IPS DF 6.9 (cell line): ENCODE measurements at regions not wholly inside any gene's neighbourhood (a gene's known extent, or its start where the extent isn't known, plus 50 kb on each side); places are given as distances from the start of the nearest gene placed in this dataset.

Source experiments
- DNase-seq: peaks from one replicate; pipeline ENCODE4 v3.0.0-alpha.2; 2013; ENCODE audit warnings: low read depth, low spot score
- H3K27ac ChIP-seq: one replicate; pipeline ENCODE4 v1.5.1; 2013; ENCODE audit warnings: low read length, control low read depth
- H3K27me3 ChIP-seq: 2 replicates; pipeline ENCODE4 v1.6.1; 2013; ENCODE audit warnings: mild to moderate bottlenecking, low read length; ENCODE audit not compliant: control insufficient read depth, insufficient read depth
- H3K36me3 ChIP-seq: 2 replicates; pipeline ENCODE4 v1.6.1; 2013; ENCODE audit warnings: low read length; ENCODE audit not compliant: control insufficient read depth, insufficient read depth
- H3K4me1 ChIP-seq: 2 replicates; pipeline ENCODE4 v1.6.1; 2013; ENCODE audit warnings: low read length; ENCODE audit not compliant: control insufficient read depth, insufficient read depth
- H3K4me3 ChIP-seq: 2 replicates; pipeline ENCODE4 v1.5.1; 2013; ENCODE audit warnings: mild to moderate bottlenecking, low read length
- H3K9me3 ChIP-seq: 2 replicates; pipeline ENCODE4 v1.6.1; 2013; ENCODE audit warnings: low read length, inconsistent platforms; ENCODE audit not compliant: control insufficient read depth, insufficient read depth
- WGBS: extraction: QIAGEN DNeasy Blood & Tissue Kit; methylation state at CpG from one replicate; pipeline ENCODE4 v1.1.7; 2013; ENCODE audit warnings: mixed read lengths, missing lambda C conversion rate; ENCODE audit not compliant: insufficient read length, insufficient coverage; 5-methylcytosine and 5-hydroxymethylcytosine counted together

- no peaks in the 10 kb centered on the region for H3K27me3 ChIP-seq
- no peaks in the 10 kb centered on the region for H3K36me3 ChIP-seq
- H3K9me3 ChIP-seq, result no peaks in the 10 kb centered on the region
- H3K4me3 ChIP-seq, result no peak overlapping the region
- WGBS, result no CpG with 5 or more reads among the region's 4 CpGs
- H3K27ac ChIP-seq, result no peak overlapping the region
- no peak for DNase-seq
- H3K4me1 ChIP-seq, result no peaks in the 10 kb centered on the region
Observed at GRCh38 chr15:69973880-69974279, 123.8 kb downstream of the TLE3 start.

- H3K9me3 ChIP-seq, result no peaks in the 10 kb centered on the region
- no peaks in the 10 kb centered on the region for H3K27me3 ChIP-seq
- H3K4me3 ChIP-seq, result no peak overlapping the region
- no peak overlapping the region for H3K27ac ChIP-seq
- no peaks in the 10 kb centered on the region for H3K4me1 ChIP-seq
- H3K36me3 ChIP-seq, result no peaks in the 10 kb centered on the region
- no peak for DNase-seq
- WGBS, result no CpG with 5 or more reads among the region's 5 CpGs
Observed at GRCh38 chr15:69974321-69974720, 123.4 kb downstream of the TLE3 start.

GRCh38 chr15:69976366-69976994 lies 121.2 kb downstream of the TLE3 start:
- Histone ChIP-seq H3K9me3 (no peaks in the 10 kb centered on the region), H3K36me3 (no peaks in the 10 kb centered on the region), H3K27ac (no peak overlapping the region), H3K27me3 (no peaks in the 10 kb centered on the region), H3K4me1 (no peaks in the 10 kb centered on the region; the same call in 1 of the 2 replicates), H3K4me3 (no peak overlapping the region)
- no CpG with 5 or more reads among the region's 7 CpGs for WGBS
- DNase-seq, result no peak

- no peaks in the 10 kb centered on the region; the same call in 1 of the 2 replicates for H3K4me1 ChIP-seq
- no peaks in the 10 kb centered on the region for H3K9me3 ChIP-seq
- no CpG with 5 or more reads among the region's 7 CpGs for WGBS
- no peak overlapping the region for H3K27ac ChIP-seq
- H3K36me3 ChIP-seq, result no peaks in the 10 kb centered on the region
- no peaks in the 10 kb centered on the region for H3K27me3 ChIP-seq
- no peak overlapping the region for H3K4me3 ChIP-seq
- no peak for DNase-seq
Observed at GRCh38 chr15:69978603-69979002, 119.1 kb downstream of the TLE3 start.

- DNase-seq, result no peak
- no peaks in the 10 kb centered on the region for H3K9me3 ChIP-seq
- WGBS, result no CpG with 5 or more reads among the region's 5 CpGs
- H3K4me3 ChIP-seq, result no peak overlapping the region
- no peaks in the 10 kb centered on the region; the same call in 1 of the 2 replicates for H3K4me1 ChIP-seq
- H3K27ac ChIP-seq, result no peak overlapping the region
- no peaks in the 10 kb centered on the region for H3K27me3 ChIP-seq
- no peaks in the 10 kb centered on the region for H3K36me3 ChIP-seq
Observed at GRCh38 chr15:69979262-69979661, 118.5 kb downstream of the TLE3 start.

GRCh38 chr15:69979783-69980182 lies 117.9 kb downstream of the TLE3 start:
- no peaks in the 10 kb centered on the region for H3K9me3 ChIP-seq
- no peaks in the 10 kb centered on the region for H3K27me3 ChIP-seq
- H3K4me3 ChIP-seq, result no peak overlapping the region
- no peak for DNase-seq
- WGBS, result no CpG with 5 or more reads among the region's 8 CpGs
- H3K27ac ChIP-seq, result no peak overlapping the region
- H3K4me1 ChIP-seq, result no peaks in the 10 kb centered on the region; the same call in 1 of the 2 replicates
- no peaks in the 10 kb centered on the region for H3K36me3 ChIP-seq

- Histone ChIP-seq H3K4me3 (no peak overlapping the region), H3K36me3 (no peaks in the 10 kb centered on the region), H3K27ac (no peak overlapping the region), H3K9me3 (no peaks in the 10 kb centered on the region), H3K4me1 (no peaks in the 10 kb centered on the region; the same call in 1 of the 2 replicates), H3K27me3 (no peaks in the 10 kb centered on the region)
- no peak for DNase-seq
- no CpG with 5 or more reads among the region's 7 CpGs for WGBS
Observed at GRCh38 chr15:69980341-69981059, 117.2 kb downstream of the TLE3 start.

- H3K4me1 ChIP-seq, result no peaks in the 10 kb centered on the region; the same call in 1 of the 2 replicates
- H3K27ac ChIP-seq, result no peak overlapping the region
- H3K36me3 ChIP-seq, result no peaks in the 10 kb centered on the region
- no CpG with 5 or more reads among the region's 2 CpGs for WGBS
- H3K27me3 ChIP-seq, result no peaks in the 10 kb centered on the region
- no peak for DNase-seq
- no peak overlapping the region for H3K4me3 ChIP-seq
- no peaks in the 10 kb centered on the region for H3K9me3 ChIP-seq
Observed at GRCh38 chr15:69982037-69982436, 115.7 kb downstream of the TLE3 start.

- H3K36me3 ChIP-seq, result no peaks in the 10 kb centered on the region
- no peaks in the 10 kb centered on the region; the same call in 1 of the 2 replicates for H3K4me1 ChIP-seq
- no peak for DNase-seq
- no peaks in the 10 kb centered on the region for H3K27me3 ChIP-seq
- no peak overlapping the region for H3K27ac ChIP-seq
- H3K9me3 ChIP-seq, result no peaks in the 10 kb centered on the region
- H3K4me3 ChIP-seq, result no peak overlapping the region
- no CpG with 5 or more reads among the region's 7 CpGs for WGBS
Observed at GRCh38 chr15:69983696-69984265, 113.9 kb downstream of the TLE3 start.

GRCh38 chr15:69987492-69988489 lies 109.9 kb downstream of the TLE3 start:
- Histone ChIP-seq H3K27ac (no peak overlapping the region), H3K4me3 (no peak overlapping the region), H3K9me3 (no peaks in the 10 kb centered on the region), H3K36me3 (no peaks in the 10 kb centered on the region), H3K27me3 (no peaks in the 10 kb centered on the region), H3K4me1 (peaks cover 2% of the 10 kb centered on the region)
- DNase-seq, result no peak
- WGBS, result no CpG with 5 or more reads among the region's 9 CpGs
